Right atrium auricular region (tissue), 2 donors: ENCODE measurements at regions not wholly inside any gene's neighbourhood (a gene's known extent, or its start where the extent isn't known, plus 50 kb on each side); places are given as distances from the start of the nearest gene placed in this dataset.

Experiments
- DNase-seq: peaks from one replicate; pipeline ENCODE4 v3.0.0-alpha.2; 2019; ENCODE audit warnings: low spot score
- H3K27ac ChIP-seq, 2 donors: fragments of 200-600 bp; sonication (generic); 1 replicate in 1 of 2; 2 replicates in 1 of 2; pipeline ENCODE4 v1.5.1; 2016 to 2019
- H3K27me3 ChIP-seq, 2 donors: fragments of 200-600 bp; sonication (generic); one replicate each; pipeline versions ENCODE4 v1.5.1 to v1.6.0; 2017 to 2019
- H3K36me3 ChIP-seq: fragments of 200-600 bp; sonication (generic); one replicate; pipeline ENCODE4 v1.5.1; 2016
- H3K4me1 ChIP-seq, 2 donors: fragments of 200-600 bp; sonication (generic); one replicate each; pipeline versions ENCODE4 v1.5.1 to v1.6.0; 2017 to 2019
- H3K4me3 ChIP-seq, 2 donors: fragments of 200-600 bp; sonication (generic); 1 replicate in 1 of 2; 2 replicates in 1 of 2; pipeline ENCODE4 v1.5.1; 2017 to 2019; ENCODE audit warnings: mild to moderate bottlenecking in 1 of 2, moderate library complexity in 1 of 2
- H3K9me3 ChIP-seq, 2 donors: fragments of 200-600 bp; sonication (generic); one replicate each; pipeline ENCODE4 v1.5.1; 2019
- CTCF ChIP-seq, 2 donors: fragments of 200-600 bp; sonication (generic); IDR thresholded peaks; one replicate each; pipeline ENCODE4 v1.5.1; 2019; ENCODE audit warnings: antibody characterized with exemption in 2 of 2

GRCh38 chr4:31160146-31160545, 440.0 kb downstream of the PCDH7 start:
- Histone ChIP-seq H3K4me3 (no peak overlapping the region), H3K4me1 (no peaks in the 10 kb centered on the region), H3K27ac (no peak overlapping the region), H3K9me3 (no peaks in the 10 kb centered on the region), H3K36me3 (no peaks in the 10 kb centered on the region), H3K27me3 (no peaks in the 10 kb centered on the region)
- DNase-seq = no peak
- no peak for TF ChIP-seq CTCF (IDR thresholded peaks at IDR 0.05)

GRCh38 chr4:31169846-31170245, 449.7 kb downstream of the PCDH7 start:
- Histone ChIP-seq H3K27ac (no peak overlapping the region), H3K4me3 (no peak overlapping the region), H3K36me3 (no peaks in the 10 kb centered on the region), H3K9me3 (no peaks in the 10 kb centered on the region), H3K27me3 (no peaks in the 10 kb centered on the region), H3K4me1 (no peaks in the 10 kb centered on the region)
- no peak for TF ChIP-seq CTCF (IDR thresholded peaks at IDR 0.05)
- no peak for DNase-seq

GRCh38 chr4:31171362-31171761, 451.2 kb downstream of the PCDH7 start:
- H3K4me1 ChIP-seq = no peaks in the 10 kb centered on the region
- H3K27me3 ChIP-seq = no peaks in the 10 kb centered on the region
- no peak for DNase-seq
- H3K36me3 ChIP-seq = no peaks in the 10 kb centered on the region
- H3K27ac ChIP-seq = no peak overlapping the region
- no peaks in the 10 kb centered on the region for H3K9me3 ChIP-seq
- TF ChIP-seq CTCF (IDR thresholded peaks at IDR 0.05) = no peak
- no peak overlapping the region for H3K4me3 ChIP-seq

- Histone ChIP-seq H3K27ac (no peak overlapping the region), H3K4me3 (no peak overlapping the region), H3K27me3 (no peaks in the 10 kb centered on the region), H3K4me1 (no peaks in the 10 kb centered on the region), H3K36me3 (no peaks in the 10 kb centered on the region), H3K9me3 (no peaks in the 10 kb centered on the region)
- no peak for DNase-seq
- no peak for TF ChIP-seq CTCF (IDR thresholded peaks at IDR 0.05)
Measured at GRCh38 chr4:31175242-31175910, 455.2 kb downstream of the PCDH7 start.

GRCh38 chr4:31183256-31183655, 463.1 kb downstream of the PCDH7 start:
- peaks cover 0 to 12% of the 10 kb centered on the region in 2 donors for H3K9me3 ChIP-seq
- H3K27me3 ChIP-seq = no peaks in the 10 kb centered on the region
- no peak overlapping the region for H3K4me3 ChIP-seq
- TF ChIP-seq CTCF (IDR thresholded peaks at IDR 0.05) = no peak
- no peaks in the 10 kb centered on the region for H3K36me3 ChIP-seq
- no peak overlapping the region for H3K27ac ChIP-seq
- H3K4me1 ChIP-seq = no peaks in the 10 kb centered on the region
- DNase-seq = no peak

GRCh38 chr4:31185014-31185585, 464.9 kb downstream of the PCDH7 start:
- no peak for TF ChIP-seq CTCF (IDR thresholded peaks at IDR 0.05)
- Histone ChIP-seq H3K36me3 (no peaks in the 10 kb centered on the region), H3K4me3 (no peak overlapping the region), H3K4me1 (no peaks in the 10 kb centered on the region), H3K9me3 (peaks cover 0 to 12% of the 10 kb centered on the region in 2 donors), H3K27ac (no peak overlapping the region), H3K27me3 (no peaks in the 10 kb centered on the region)
- no peak for DNase-seq
